DND-41 (cell line): ENCODE measurements at regions not wholly inside any gene's neighbourhood (a gene's known extent, or its start where the extent isn't known, plus 50 kb on each side); places are given as distances from the start of the nearest gene placed in this dataset.

Source experiments
- CTCF ChIP-seq: IDR thresholded peaks from 2 replicates; pipeline ENCODE4 v1.5.1; 2012; ENCODE audit warnings: borderline replicate concordance, low read length, moderate library complexity, mild to moderate bottlenecking; ENCODE audit not compliant: poor library complexity, severe bottlenecking; ENCODE audit errors: extremely low read depth
- EZH2 ChIP-seq: IDR thresholded peaks from 3 replicates; pipeline ENCODE4 v1.6.1; 2012; ENCODE audit warnings: borderline replicate concordance, low read depth, mild to moderate bottlenecking, moderate library complexity, low read length, inconsistent platforms; ENCODE audit not compliant: severe bottlenecking

- TF ChIP-seq CTCF (no peak), EZH2 (no peak)
These were observed 254.5 kb upstream of the RPS6KA3 start for GRCh38 chrX:20521222-20521621.
